ENCODE measurements at regions not wholly inside any gene's neighbourhood (a gene's known extent, or its start where the extent isn't known, plus 50 kb on each side); places are given as distances from the start of the nearest gene placed in this dataset.

DNA sequence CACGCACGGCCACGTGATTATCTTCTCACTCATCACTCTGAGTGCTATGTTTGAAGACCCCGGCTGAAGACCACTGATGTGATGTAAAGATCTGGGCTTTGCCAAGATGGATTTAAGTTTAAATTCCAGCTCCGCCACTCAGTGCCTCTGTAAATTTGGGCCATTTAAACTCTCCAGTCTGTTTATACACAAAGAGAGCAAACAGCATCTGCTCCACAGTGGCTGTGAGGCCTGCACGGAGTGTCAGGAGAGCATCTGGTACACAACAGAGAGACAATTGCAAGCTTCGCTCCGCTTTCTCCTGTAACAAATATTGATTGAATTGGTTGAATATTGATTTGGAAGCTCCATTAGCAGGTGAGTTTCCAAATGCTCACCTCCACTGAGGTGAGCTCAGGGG is 80.5 kb upstream of the FRMD1 start:
- H3K9me3 Mint-ChIP-seq, result no peaks in the 10 kb centered on the region
- ATAC-seq (replicated peaks), result no peak
- no peak overlapping the region for H3K27ac Mint-ChIP-seq
- no peak overlapping the region for H3K4me3 Mint-ChIP-seq
- peaks cover 10 to 23% of the 10 kb centered on the region in 2 donors for H3K27me3 Mint-ChIP-seq
- H3K36me3 Mint-ChIP-seq, result no peaks in the 10 kb centered on the region
- no peak for DNase-seq
- H3K4me1 Mint-ChIP-seq, result no peaks in the 10 kb centered on the region

DNA sequence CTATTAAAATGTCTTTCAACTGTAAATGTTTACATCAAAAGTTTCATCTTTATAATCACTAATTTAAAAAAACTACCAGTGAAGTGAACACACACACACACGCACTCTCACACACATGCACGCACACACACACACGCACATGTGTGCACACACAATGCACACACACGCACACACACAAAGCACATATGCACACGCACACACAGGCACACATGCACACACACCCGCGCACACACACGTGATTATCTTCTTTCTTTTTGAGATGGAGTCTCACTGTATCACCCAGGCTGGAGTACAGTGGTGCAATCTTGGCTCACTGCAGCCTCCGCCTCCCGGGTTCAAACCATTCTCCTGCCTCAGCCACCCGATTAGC is 80.0 kb upstream of the FRMD1 start:
- no peak for ATAC-seq (replicated peaks)
- Mint-ChIP-seq H3K4me3 (no peak overlapping the region), H3K27me3 (peaks cover 10 to 23% of the 10 kb centered on the region in 2 donors), H3K9me3 (no peaks in the 10 kb centered on the region), H3K4me1 (no peaks in the 10 kb centered on the region), H3K36me3 (no peaks in the 10 kb centered on the region), H3K27ac (no peak overlapping the region)
- no peak for DNase-seq

DNA sequence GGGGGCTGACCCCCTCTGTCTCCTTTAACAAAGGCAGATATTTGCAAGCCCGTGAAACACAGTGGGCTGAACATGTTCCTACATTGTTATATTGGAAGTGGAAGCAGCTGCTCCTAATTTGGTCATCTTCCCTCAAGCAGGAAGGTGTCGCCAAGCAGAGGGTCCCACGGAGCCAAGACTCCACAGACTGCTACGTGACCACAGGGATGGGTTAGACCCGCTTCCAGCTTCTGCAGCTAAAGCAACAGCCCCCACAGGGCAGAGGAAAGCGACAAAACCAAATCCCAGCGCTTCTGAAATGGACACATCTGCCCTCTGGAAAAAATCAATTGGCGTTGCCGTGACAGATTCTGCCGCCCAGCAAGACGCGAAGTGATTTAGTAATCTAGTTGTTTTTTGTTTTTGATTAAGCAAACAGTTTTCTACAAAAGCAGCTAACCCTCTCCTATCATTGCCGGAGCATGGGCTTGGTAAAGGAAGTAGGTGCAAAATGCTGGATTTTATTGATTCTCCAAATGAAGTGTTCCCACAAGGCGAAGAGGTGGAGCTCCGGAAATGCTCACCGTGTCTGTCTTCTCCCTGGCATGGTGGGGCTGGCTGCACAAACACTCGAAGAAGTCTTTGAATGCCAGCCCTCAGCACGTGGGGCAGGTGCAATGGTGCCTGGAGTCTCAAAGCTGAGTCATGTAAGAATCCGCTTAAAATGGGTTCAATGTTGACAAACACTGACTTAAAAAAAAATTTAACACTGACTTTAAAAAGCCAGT is 79.4 kb upstream of the FRMD1 start:
- no peaks in the 10 kb centered on the region for H3K36me3 Mint-ChIP-seq
- ATAC-seq (replicated peaks) (no peak), DNase-seq (no peak)
- H3K27me3 Mint-ChIP-seq, result peaks cover 10 to 23% of the 10 kb centered on the region in 2 donors
- no peak overlapping the region for H3K27ac Mint-ChIP-seq
- no peaks in the 10 kb centered on the region for H3K9me3 Mint-ChIP-seq
- no peaks in the 10 kb centered on the region for H3K4me1 Mint-ChIP-seq
- no peak overlapping the region for H3K4me3 Mint-ChIP-seq

DNA sequence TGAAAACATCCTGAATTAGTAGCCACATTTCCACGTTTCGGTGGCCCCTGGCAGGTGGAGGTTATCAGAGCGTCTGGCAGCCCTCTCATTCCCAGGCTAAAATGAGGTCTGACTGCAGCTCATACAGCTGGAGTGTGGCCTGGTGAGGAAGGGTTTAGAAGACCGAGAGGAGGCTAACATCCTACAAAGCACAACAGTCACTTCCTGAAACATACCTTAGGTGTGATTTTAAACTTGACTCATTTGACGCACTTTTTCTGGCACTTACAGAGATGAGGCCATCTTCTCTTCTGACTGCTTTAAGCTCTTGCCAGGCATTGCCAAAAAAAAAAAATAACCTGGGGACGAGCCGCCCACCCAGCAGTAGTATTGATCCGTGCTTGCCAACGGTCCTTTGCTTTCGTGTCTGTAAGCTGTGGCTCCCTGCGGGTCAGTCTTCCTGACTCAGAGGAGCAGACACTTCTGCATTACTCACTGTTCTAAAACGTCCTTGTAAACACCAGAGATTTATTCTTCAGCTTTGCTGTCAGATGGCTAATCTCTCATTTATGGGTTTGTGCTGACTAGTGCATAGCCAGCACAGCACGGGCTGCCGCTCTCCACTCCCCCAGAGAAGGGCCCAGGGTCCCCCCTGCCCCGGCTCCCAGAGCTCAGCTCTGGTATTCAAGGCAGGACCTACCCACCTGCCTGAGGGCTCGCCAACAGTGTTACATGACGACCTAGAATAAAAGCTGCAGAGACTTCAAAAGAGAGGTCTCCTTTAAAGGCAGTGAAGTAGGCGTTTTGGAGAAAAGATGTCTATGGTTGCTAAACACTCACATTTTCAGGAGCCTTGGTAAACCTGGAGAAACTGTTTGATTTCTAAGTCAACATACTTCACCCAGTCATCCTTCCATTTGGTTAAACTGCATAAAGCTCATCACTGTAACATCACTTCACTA is 78.5 kb upstream of the FRMD1 start:
- no peak overlapping the region for H3K27ac Mint-ChIP-seq
- no peak overlapping the region for H3K4me3 Mint-ChIP-seq
- no peak for DNase-seq
- no peak for ATAC-seq (replicated peaks)
- H3K9me3 Mint-ChIP-seq, result no peaks in the 10 kb centered on the region
- no peaks in the 10 kb centered on the region for H3K4me1 Mint-ChIP-seq
- H3K27me3 Mint-ChIP-seq, result peaks cover 10 to 23% of the 10 kb centered on the region in 2 donors
- no peaks in the 10 kb centered on the region for H3K36me3 Mint-ChIP-seq

DNA sequence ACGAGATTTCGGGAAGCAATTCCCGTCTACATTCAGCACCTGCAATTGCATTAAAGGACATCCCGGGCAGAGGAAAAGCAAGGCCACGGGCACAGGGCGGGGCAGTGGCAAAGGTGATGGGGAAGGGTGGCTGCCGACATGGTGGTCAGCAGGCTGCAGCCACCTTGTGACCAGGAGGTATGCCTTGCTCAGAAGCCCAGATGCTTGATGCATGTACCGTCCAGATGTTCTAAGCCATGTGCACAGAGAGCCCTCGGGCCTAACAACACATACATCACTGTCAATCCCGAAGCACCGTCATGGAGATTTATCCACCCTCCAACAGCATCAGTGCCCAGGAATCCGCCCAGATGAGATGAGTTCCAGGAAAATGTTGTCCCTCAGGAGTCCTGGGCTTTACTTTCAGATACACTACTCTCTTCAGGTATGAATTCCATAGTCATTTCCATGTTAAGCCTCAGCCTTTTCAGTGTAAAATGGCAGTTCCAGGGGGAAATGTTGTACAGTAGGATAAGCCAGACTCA is 77.8 kb upstream of the FRMD1 start:
- no peak for ATAC-seq (replicated peaks)
- no peak for DNase-seq
- Mint-ChIP-seq H3K4me3 (no peak overlapping the region), H3K27me3 (peaks cover 10 to 23% of the 10 kb centered on the region in 2 donors), H3K36me3 (no peaks in the 10 kb centered on the region), H3K4me1 (no peaks in the 10 kb centered on the region), H3K9me3 (no peaks in the 10 kb centered on the region), H3K27ac (no peak overlapping the region)

DNA sequence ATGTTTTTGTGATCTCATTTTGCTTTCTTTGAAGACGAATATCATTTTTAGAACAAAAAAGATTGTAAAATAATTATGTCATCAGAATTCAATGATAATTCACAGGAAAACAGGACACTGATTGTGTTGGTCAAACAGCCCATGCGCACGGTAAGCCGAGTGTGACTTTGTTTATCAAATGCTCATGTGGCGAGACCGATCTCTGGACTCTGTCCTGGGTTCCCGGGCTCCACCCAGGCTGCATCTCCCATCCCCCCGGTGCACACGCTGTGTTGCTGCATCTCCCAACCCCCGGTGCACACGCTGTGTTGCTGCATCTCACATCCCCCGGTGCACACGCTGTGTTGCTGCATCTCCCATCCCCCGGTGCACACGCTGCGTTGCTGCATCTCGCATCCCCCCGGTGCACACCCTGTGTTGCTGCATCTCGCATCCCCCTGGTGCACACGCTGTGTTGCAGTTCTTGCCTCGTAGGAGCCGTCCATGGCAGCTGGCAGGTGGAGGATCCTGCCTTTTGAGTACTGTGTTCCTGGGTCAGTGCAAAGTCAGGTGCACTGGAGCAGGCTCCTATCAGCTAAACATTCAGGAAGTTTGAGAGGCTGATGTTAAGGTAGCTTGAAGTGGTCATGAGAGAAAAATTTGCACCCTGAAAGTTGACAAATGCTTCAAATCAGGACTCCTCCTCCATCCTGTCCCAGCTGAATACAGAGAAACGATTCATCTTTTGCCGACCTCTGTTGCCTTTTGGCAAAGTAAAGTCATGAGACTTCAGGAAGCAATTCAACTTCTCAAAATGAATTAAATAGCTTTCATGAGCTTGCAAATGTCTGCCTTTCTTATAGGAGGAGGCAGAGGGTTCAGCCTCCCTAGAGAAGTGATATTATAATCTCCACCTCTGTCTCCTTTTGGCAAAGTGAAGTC is 77.1 kb upstream of the FRMD1 start:
- no peaks in the 10 kb centered on the region for H3K9me3 Mint-ChIP-seq
- no peak for DNase-seq
- H3K4me1 Mint-ChIP-seq, result no peaks in the 10 kb centered on the region
- no peak overlapping the region for H3K4me3 Mint-ChIP-seq
- H3K27me3 Mint-ChIP-seq, result peaks cover 10 to 23% of the 10 kb centered on the region in 2 donors
- no peak for ATAC-seq (replicated peaks)
- no peaks in the 10 kb centered on the region for H3K36me3 Mint-ChIP-seq
- H3K27ac Mint-ChIP-seq, result no peak overlapping the region

DNA sequence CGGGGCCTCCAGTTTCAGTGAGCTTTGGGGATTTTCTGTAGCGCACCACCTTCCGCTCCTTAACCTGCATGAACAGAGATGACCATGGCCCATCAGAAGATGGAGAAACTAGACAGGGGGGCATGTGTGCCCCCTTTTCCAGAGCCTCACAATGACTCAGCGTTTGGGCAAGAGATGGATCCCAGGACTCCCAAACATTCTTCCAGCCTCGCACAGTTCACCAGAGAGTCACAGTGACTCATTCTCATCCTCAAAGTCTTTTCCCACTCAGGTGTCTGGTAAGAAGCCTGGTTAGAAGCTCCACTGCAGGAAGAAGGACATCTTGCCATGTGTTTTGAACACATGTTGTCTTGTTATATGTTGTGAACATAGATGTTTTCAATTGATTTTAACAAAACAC is 76.2 kb upstream of the FRMD1 start:
- no peaks in the 10 kb centered on the region for H3K4me1 Mint-ChIP-seq

DNA sequence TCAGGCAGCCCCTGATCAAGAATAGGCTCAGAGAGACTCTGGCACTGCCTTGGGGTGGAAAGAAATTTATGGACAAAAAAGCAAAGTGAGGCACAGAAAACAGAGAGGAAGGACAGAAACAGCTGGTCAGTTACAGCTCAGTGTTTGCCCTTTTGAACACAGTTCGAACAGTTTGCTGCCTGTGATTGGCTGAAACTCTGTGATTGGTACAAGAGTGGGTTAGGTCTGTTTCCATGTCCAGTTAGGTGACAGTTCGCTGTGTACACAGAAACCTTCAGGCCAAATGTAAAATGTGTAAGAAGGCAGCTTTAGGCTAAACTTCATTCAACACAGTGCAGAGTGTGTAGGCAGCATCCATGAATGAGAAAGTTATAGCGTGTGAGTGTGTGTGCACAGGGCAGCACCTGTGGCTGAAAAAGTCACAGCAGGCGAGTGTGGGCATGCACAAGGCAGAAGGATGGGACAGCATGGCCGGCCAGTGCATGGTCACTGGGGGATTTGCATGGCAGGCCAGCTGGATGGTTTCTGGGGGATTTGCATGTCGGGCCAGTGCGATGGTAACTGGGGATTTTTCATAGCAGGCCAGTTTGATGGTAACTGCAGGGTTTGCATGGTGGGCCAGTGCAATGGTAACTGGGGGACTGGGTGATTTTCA is 75.4 kb upstream of the FRMD1 start:
- Mint-ChIP-seq H3K4me1 (no peaks in the 10 kb centered on the region), H3K27me3 (peaks cover 10 to 23% of the 10 kb centered on the region in 2 donors), H3K9me3 (no peaks in the 10 kb centered on the region), H3K27ac (no peak overlapping the region), H3K4me3 (no peak overlapping the region), H3K36me3 (no peaks in the 10 kb centered on the region)
- DNase-seq (no peak), ATAC-seq (replicated peaks) (no peak)

More for the DNA sequence above, 76.2 kb upstream of the FRMD1 start:
- Mint-ChIP-seq H3K4me3 (no peak overlapping the region), H3K27me3 (peaks cover 10 to 23% of the 10 kb centered on the region in 2 donors), H3K36me3 (no peaks in the 10 kb centered on the region), H3K9me3 (no peaks in the 10 kb centered on the region), H3K27ac (no peak overlapping the region)
- ATAC-seq (replicated peaks) (no peak), DNase-seq (no peak)

DNA sequence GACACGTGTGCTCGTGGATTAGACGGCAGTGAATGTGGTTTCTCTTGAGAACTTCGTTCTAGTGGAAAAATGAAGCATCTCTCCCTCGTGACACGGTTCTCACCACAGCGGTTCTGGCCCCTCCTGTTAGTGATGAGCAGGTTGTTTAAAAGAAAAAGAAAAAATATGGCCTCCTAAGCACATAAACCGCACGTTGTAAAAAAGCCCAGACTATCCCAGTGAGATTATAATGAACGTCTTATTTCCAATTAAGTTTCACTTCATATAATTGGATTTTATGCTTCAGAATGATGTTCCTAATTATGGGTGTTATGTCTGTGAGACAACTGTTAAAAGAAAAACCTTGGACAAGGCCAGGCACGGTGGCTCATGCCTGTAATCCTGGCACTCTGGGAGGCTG is 74.5 kb upstream of the FRMD1 start:
- H3K27ac Mint-ChIP-seq, result no peak overlapping the region
- no peaks in the 10 kb centered on the region for H3K36me3 Mint-ChIP-seq
- ATAC-seq (replicated peaks) (no peak), DNase-seq (no peak)
- H3K9me3 Mint-ChIP-seq, result no peaks in the 10 kb centered on the region
- no peak overlapping the region for H3K4me3 Mint-ChIP-seq
- H3K27me3 Mint-ChIP-seq, result peaks cover 10 to 23% of the 10 kb centered on the region in 2 donors
- H3K4me1 Mint-ChIP-seq, result no peaks in the 10 kb centered on the region

DNA sequence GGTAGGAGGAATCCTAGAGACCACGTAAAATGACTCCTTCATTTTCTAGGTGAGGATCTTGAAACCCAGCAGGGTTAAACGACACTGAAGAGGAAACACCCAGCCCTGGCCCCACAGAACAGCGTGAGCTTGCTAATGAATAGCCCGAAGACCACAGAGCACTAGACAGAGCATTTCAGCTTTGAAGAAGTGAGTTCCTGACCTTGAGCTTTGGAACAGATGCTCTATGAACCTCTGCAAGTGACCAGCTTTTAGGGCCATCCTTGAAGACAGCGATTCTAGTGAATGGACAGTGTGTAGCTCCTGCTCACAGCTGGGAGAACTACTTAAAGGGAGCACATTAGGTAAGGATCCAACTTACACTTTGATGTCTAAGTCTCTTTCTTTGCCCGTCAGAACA is 74.0 kb upstream of the FRMD1 start:
- Mint-ChIP-seq H3K27ac (no peak overlapping the region), H3K4me3 (no peak overlapping the region), H3K27me3 (peaks cover 10 to 22% of the 10 kb centered on the region in 2 donors), H3K36me3 (no peaks in the 10 kb centered on the region), H3K4me1 (no peaks in the 10 kb centered on the region), H3K9me3 (no peaks in the 10 kb centered on the region)
- no peak for ATAC-seq (replicated peaks)
- no peak for DNase-seq

DNA sequence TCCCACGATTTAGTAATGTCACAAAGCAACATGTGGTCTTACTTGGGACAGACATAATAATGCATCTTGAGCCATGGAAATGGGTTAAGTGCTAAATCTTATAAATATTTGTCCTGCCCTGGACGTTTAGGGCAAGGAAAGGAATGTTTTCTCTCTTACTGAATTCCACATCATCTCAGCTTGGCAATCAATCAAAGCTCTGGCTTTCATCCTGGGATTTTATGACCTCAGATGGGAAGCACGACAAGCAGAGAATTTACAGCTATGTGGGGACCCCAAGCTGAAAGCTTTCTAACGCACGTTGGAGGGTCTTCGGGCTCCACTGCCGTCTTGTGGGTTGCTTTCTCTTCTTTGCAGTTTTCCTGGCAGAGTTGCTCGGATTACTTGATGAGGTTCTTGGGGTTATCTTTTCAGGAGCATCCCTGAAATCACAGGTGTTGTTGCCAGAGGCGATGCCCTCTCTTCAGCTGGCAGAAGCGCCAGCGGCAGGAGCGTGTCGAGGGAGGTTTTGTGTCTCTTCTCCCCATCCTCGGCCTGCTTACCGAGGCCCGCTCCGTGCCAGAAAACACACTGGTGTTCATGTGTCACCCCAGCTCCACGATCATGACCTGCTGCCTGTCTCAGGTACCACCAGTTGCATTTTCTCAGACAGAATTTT is 73.4 kb upstream of the FRMD1 start:
- H3K9me3 Mint-ChIP-seq, result no peaks in the 10 kb centered on the region
- no peak for DNase-seq
- ATAC-seq (replicated peaks), result no peak
- no peaks in the 10 kb centered on the region for H3K4me1 Mint-ChIP-seq
- no peaks in the 10 kb centered on the region for H3K36me3 Mint-ChIP-seq
- peaks cover 10 to 17% of the 10 kb centered on the region in 2 donors for H3K27me3 Mint-ChIP-seq
- no peak overlapping the region for H3K27ac Mint-ChIP-seq
- no peak overlapping the region for H3K4me3 Mint-ChIP-seq

DNA sequence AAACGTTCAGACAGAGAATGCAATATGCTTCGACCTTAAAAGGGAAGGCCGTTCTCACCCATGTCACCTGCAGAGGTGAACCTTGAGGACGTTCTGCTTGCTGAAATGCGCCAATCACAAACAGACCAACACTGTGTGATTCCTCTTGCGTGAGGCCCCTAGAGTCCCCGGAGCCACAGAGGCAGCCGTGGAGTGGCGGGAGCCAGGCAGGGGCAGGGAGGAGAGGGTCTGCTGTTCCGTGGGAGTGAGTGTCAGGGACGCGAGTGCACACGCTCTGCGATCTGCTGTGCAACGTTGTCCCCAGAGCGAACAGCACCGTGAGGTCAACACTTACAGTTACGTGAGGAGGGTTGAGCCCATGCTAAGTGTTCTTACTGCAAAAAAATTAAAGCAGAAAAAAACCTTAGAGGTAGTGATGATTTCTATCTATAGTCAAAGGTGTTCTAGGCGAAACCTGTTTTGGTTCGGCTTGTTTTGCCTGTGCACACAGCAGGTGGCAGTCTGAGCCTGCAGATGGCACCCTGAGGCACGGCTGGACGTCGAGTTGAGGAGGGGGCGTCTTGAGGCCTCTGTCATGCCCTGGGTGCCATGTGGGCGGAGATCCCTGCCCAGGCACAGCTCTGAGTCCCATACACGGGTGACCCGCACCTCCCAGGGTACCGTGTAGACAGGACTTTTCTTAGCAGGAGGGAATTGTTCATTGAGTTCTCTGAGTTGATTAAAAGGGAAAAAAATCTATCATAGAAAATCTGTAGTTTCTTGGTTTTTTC is 71.7 kb upstream of the FRMD1 start:
- DNase-seq (no peak), ATAC-seq (replicated peaks) (no peak)
- Mint-ChIP-seq H3K27ac (no peak overlapping the region), H3K4me1 (no peaks in the 10 kb centered on the region), H3K36me3 (no peaks in the 10 kb centered on the region), H3K9me3 (no peaks in the 10 kb centered on the region), H3K27me3 (peaks cover 3 to 10% of the 10 kb centered on the region in 2 donors), H3K4me3 (no peak overlapping the region)

DNA sequence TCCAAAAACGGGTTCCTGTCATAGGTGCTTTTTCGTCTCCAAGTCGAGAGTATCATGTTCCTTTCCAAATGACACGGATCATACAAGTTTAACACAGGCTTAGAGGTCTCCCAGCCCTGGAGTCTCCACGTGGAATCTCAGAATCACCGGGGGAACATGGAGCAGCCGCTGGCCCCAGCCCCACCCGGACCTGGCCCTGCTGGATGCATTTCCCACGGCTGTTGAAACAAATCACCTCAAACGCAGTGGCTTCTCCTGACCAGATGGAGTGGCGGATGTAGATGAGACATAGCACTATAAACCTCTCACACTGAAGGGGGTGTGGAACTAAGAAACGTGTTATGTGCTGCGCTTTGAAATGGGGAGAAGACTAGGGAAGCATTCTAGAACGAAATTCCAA is 70.0 kb upstream of the FRMD1 start:
- Mint-ChIP-seq H3K27me3 (peaks cover 6 to 10% of the 10 kb centered on the region in 2 donors), H3K4me3 (no peak overlapping the region), H3K27ac (no peak overlapping the region), H3K4me1 (no peaks in the 10 kb centered on the region), H3K9me3 (peaks cover 0 to 4% of the 10 kb centered on the region in 2 donors), H3K36me3 (no peaks in the 10 kb centered on the region)
- DNase-seq, result no peak
- ATAC-seq (replicated peaks), result no peak

Data from stimulated activated naive B cell treated with anti-CD40 and anti-IgM and Interleukin-4, amounts not matched to agents 10 μg/mL and 1 μg/mL and 100 μg/mL, for 72 hours (primary cell).